ENCODE measurements at regions not wholly inside any gene's neighbourhood (a gene's known extent, or its start where the extent isn't known, plus 50 kb on each side); places are given as distances from the start of the nearest gene placed in this dataset.

DNA sequence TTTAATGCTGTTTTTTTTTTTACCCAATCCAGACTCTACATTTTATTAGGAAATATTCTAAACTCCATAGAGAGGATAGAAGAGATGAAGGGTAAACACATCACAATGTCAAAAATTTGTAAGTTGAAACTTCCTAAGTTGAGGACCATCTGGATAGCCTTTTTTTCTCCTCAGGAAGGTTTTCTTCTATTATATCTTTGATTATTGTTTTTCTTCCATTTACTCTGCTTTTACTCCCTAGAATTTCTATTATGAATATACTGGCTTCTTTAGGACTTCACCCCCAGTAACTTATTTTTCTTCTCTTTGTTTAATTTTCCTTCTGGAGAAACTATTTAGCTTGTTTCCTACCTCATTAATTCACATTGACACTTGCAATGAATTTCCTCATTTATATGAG, 71.2 kb upstream of the SLIT2 start:
- TF ChIP-seq ZNF772 (CRISPR knock-in tag; IDR thresholded peaks at IDR 0.05) = no peak
- TF ChIP-seq, protein P1, sequence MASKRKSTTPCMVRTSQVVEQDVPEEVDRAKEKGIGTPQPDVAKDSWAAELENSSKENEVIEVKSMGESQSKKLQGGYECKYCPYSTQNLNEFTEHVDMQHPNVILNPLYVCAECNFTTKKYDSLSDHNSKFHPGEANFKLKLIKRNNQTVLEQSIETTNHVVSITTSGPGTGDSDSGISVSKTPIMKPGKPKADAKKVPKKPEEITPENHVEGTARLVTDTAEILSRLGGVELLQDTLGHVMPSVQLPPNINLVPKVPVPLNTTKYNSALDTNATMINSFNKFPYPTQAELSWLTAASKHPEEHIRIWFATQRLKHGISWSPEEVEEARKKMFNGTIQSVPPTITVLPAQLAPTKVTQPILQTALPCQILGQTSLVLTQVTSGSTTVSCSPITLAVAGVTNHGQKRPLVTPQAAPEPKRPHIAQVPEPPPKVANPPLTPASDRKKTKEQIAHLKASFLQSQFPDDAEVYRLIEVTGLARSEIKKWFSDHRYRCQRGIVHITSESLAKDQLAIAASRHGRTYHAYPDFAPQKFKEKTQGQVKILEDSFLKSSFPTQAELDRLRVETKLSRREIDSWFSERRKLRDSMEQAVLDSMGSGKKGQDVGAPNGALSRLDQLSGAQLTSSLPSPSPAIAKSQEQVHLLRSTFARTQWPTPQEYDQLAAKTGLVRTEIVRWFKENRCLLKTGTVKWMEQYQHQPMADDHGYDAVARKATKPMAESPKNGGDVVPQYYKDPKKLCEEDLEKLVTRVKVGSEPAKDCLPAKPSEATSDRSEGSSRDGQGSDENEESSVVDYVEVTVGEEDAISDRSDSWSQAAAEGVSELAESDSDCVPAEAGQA (IDR thresholded peaks at IDR 0.05; ENCODE audit: low read depth) = no peak
- TF ChIP-seq, protein P1 (CRISPR knock-in tag; IDR thresholded peaks at IDR 0.05; ENCODE audit: borderline replicate concordance) = no peak
- no peak for TF ChIP-seq GTF3A (CRISPR knock-in tag; conservative IDR thresholded peaks at IDR 0.05)
- no peak for TF ChIP-seq POLR2A (IDR thresholded peaks at IDR 0.05; ENCODE audit: insufficient read depth in 1 of 2, low read depth in 2 of 2, low read length in 2 of 2)
- TF ChIP-seq TAF15 (IDR thresholded peaks at IDR 0.05; ENCODE audit: low read depth, low read length, poor library complexity, severe bottlenecking) = no peak
- TF ChIP-seq CBFB (CRISPR knock-in tag; IDR thresholded peaks at IDR 0.05) = no peak
- no peak for TF ChIP-seq NBN (conservative IDR thresholded peaks at IDR 0.05)
- TF ChIP-seq RNF2 (conservative IDR thresholded peaks at IDR 0.05; ENCODE audit: low read depth) = no peak
- no peak for TF ChIP-seq EP300 (IDR thresholded peaks at IDR 0.05; ENCODE audit: low read depth in 2 of 2, low read length in 2 of 2)
- TF ChIP-seq EP300 (CRISPR knock-in tag; IDR thresholded peaks at IDR 0.05; ENCODE audit: borderline replicate concordance) = no peak
- no peak for TF ChIP-seq ZSCAN30 (CRISPR knock-in tag; IDR thresholded peaks at IDR 0.05)
- TF ChIP-seq POLR2AphosphoS2 (IDR thresholded peaks at IDR 0.05; ENCODE audit: low read depth, low read length) = no peak
- TF ChIP-seq, protein P2, sequence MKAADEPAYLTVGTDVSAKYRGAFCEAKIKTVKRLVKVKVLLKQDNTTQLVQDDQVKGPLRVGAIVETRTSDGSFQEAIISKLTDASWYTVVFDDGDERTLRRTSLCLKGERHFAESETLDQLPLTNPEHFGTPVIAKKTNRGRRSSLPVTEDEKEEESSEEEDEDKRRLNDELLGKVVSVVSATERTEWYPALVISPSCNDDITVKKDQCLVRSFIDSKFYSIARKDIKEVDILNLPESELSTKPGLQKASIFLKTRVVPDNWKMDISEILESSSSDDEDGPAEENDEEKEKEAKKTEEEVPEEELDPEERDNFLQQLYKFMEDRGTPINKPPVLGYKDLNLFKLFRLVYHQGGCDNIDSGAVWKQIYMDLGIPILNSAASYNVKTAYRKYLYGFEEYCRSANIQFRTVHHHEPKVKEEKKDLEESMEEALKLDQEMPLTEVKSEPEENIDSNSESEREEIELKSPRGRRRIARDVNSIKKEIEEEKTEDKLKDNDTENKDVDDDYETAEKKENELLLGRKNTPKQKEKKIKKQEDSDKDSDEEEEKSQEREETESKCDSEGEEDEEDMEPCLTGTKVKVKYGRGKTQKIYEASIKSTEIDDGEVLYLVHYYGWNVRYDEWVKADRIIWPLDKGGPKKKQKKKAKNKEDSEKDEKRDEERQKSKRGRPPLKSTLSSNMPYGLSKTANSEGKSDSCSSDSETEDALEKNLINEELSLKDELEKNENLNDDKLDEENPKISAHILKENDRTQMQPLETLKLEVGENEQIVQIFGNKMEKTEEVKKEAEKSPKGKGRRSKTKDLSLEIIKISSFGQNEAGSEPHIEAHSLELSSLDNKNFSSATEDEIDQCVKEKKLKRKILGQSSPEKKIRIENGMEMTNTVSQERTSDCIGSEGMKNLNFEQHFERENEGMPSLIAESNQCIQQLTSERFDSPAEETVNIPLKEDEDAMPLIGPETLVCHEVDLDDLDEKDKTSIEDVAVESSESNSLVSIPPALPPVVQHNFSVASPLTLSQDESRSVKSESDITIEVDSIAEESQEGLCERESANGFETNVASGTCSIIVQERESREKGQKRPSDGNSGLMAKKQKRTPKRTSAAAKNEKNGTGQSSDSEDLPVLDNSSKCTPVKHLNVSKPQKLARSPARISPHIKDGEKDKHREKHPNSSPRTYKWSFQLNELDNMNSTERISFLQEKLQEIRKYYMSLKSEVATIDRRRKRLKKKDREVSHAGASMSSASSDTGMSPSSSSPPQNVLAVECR (CRISPR knock-in tag; IDR thresholded peaks at IDR 0.05; ENCODE audit: borderline replicate concordance) = no peak
- TF ChIP-seq, protein P3, sequence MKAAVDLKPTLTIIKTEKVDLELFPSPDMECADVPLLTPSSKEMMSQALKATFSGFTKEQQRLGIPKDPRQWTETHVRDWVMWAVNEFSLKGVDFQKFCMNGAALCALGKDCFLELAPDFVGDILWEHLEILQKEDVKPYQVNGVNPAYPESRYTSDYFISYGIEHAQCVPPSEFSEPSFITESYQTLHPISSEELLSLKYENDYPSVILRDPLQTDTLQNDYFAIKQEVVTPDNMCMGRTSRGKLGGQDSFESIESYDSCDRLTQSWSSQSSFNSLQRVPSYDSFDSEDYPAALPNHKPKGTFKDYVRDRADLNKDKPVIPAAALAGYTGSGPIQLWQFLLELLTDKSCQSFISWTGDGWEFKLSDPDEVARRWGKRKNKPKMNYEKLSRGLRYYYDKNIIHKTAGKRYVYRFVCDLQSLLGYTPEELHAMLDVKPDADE (CRISPR knock-in tag; IDR thresholded peaks at IDR 0.05) = no peak

Data from HepG2 (cell line).